Progenitor cell of endocrine pancreas (in vitro differentiated cells): ENCODE measurements at regions not wholly inside any gene's neighbourhood (a gene's known extent, or its start where the extent isn't known, plus 50 kb on each side); places are given as distances from the start of the nearest gene placed in this dataset.

Source experiments
- DNase-seq: peaks from one replicate; pipeline ENCODE4 v3.0.0; 2021; ENCODE audit warnings: low spot score; ENCODE audit not compliant: unreplicated experiment
- H3K27ac Mint-ChIP-seq: 2 replicates; pipeline ENCODE4 v1.8.0; 2021; ENCODE audit warnings: mild to moderate bottlenecking, moderate library complexity, mixed read lengths
- H3K27me3 Mint-ChIP-seq: 2 replicates; pipeline ENCODE4 v1.8.0; 2021; ENCODE audit warnings: mixed read lengths
- H3K36me3 Mint-ChIP-seq: 2 replicates; pipeline ENCODE4 v1.8.0; 2022; ENCODE audit warnings: mixed read lengths; ENCODE audit not compliant: insufficient read depth
- H3K4me1 Mint-ChIP-seq: 2 replicates; pipeline ENCODE4 v1.8.0; 2021; ENCODE audit warnings: low read depth, mixed read lengths
- H3K4me3 Mint-ChIP-seq: 2 replicates; pipeline ENCODE4 v1.8.0; 2021; ENCODE audit warnings: low read depth, mild to moderate bottlenecking, moderate library complexity, mixed read lengths
- H3K9me3 Mint-ChIP-seq: 2 replicates; pipeline ENCODE4 v1.8.0; 2021; ENCODE audit warnings: low read depth, mixed read lengths
- CTCF ChIP-seq: fragments of 200-600 bp; sonication (generic); IDR thresholded peaks from one replicate; pipeline ENCODE4 v1.5.0; 2021; ENCODE audit warnings: antibody characterized with exemption, mild to moderate bottlenecking; ENCODE audit not compliant: unreplicated experiment

GRCh38 chr5:145141534-145141933 lies 693.6 kb downstream of the PRELID2 start:
- no peak overlapping the region for H3K27ac Mint-ChIP-seq
- no peak overlapping the region for H3K4me3 Mint-ChIP-seq
- peaks cover 3% of the 10 kb centered on the region for H3K4me1 Mint-ChIP-seq
- H3K9me3 Mint-ChIP-seq = peaks cover 7% of the 10 kb centered on the region
- DNase-seq = no peak
- TF ChIP-seq CTCF = no peak
- no peaks in the 10 kb centered on the region for H3K36me3 Mint-ChIP-seq
- H3K27me3 Mint-ChIP-seq = no peaks in the 10 kb centered on the region

- no peaks in the 10 kb centered on the region for H3K9me3 Mint-ChIP-seq
- DNase-seq = no peak
- TF ChIP-seq CTCF = no peak
- H3K4me3 Mint-ChIP-seq = no peak overlapping the region
- H3K4me1 Mint-ChIP-seq = peaks cover 10% of the 10 kb centered on the region
- H3K36me3 Mint-ChIP-seq = no peaks in the 10 kb centered on the region
- no peaks in the 10 kb centered on the region for H3K27me3 Mint-ChIP-seq
- no peak overlapping the region for H3K27ac Mint-ChIP-seq
Observed at GRCh38 chr5:145130996-145131395, 704.1 kb downstream of the PRELID2 start.

GRCh38 chr5:145129797-145130196 lies 705.3 kb downstream of the PRELID2 start:
- no peak overlapping the region for H3K4me3 Mint-ChIP-seq
- H3K4me1 Mint-ChIP-seq = peaks cover 10% of the 10 kb centered on the region
- no peaks in the 10 kb centered on the region for H3K36me3 Mint-ChIP-seq
- H3K27ac Mint-ChIP-seq = no peak overlapping the region
- TF ChIP-seq CTCF = no peak
- DNase-seq = no peak
- no peaks in the 10 kb centered on the region for H3K27me3 Mint-ChIP-seq
- H3K9me3 Mint-ChIP-seq = no peaks in the 10 kb centered on the region

GRCh38 chr5:145124806-145125205 lies 710.3 kb downstream of the PRELID2 start:
- TF ChIP-seq CTCF = no peak
- Mint-ChIP-seq H3K4me3 (no peak overlapping the region), H3K27me3 (no peaks in the 10 kb centered on the region), H3K4me1 (peaks cover 1% of the 10 kb centered on the region), H3K36me3 (no peaks in the 10 kb centered on the region), H3K9me3 (peaks cover 3% of the 10 kb centered on the region), H3K27ac (no peak overlapping the region)
- no peak for DNase-seq

- Mint-ChIP-seq H3K9me3 (peaks cover 4% of the 10 kb centered on the region), H3K27me3 (no peaks in the 10 kb centered on the region), H3K27ac (no peak overlapping the region), H3K36me3 (no peaks in the 10 kb centered on the region), H3K4me1 (peaks cover 1% of the 10 kb centered on the region), H3K4me3 (no peak overlapping the region)
- DNase-seq = no peak
- TF ChIP-seq CTCF = no peak
Observed at GRCh38 chr5:145118611-145119010, 716.5 kb downstream of the PRELID2 start.

- H3K27ac Mint-ChIP-seq = no peak overlapping the region
- DNase-seq = no peak
- TF ChIP-seq CTCF = no peak
- H3K9me3 Mint-ChIP-seq = peaks cover 4% of the 10 kb centered on the region
- no peak overlapping the region for H3K4me3 Mint-ChIP-seq
- H3K27me3 Mint-ChIP-seq = no peaks in the 10 kb centered on the region
- H3K36me3 Mint-ChIP-seq = no peaks in the 10 kb centered on the region
- peaks cover 1% of the 10 kb centered on the region for H3K4me1 Mint-ChIP-seq
Observed at GRCh38 chr5:145118127-145118526, 717.0 kb downstream of the PRELID2 start.
